Erythroblast (primary cell): ENCODE measurements at regions not wholly inside any gene's neighbourhood (a gene's known extent, or its start where the extent isn't known, plus 50 kb on each side); places are given as distances from the start of the nearest gene placed in this dataset.

Experiments used
- GATA1 ChIP-seq: IDR thresholded peaks from 2 replicates; pipeline ENCODE4 v1.6.1; 2011; ENCODE audit warnings: low read depth, mild to moderate bottlenecking, control low read depth, low read length, moderate library complexity
- POLR2A ChIP-seq: IDR thresholded peaks from 2 replicates; pipeline ENCODE4 v1.6.1; 2011; ENCODE audit warnings: mild to moderate bottlenecking, low read length

GRCh38 chr11:11045156-11045930, 187.5 kb upstream of the ZBED5 start:
- TF ChIP-seq POLR2A: no peak
- no peak for TF ChIP-seq GATA1
